ENCODE measurements at regions not wholly inside any gene's neighbourhood (a gene's known extent, or its start where the extent isn't known, plus 50 kb on each side); places are given as distances from the start of the nearest gene placed in this dataset.

DNA sequence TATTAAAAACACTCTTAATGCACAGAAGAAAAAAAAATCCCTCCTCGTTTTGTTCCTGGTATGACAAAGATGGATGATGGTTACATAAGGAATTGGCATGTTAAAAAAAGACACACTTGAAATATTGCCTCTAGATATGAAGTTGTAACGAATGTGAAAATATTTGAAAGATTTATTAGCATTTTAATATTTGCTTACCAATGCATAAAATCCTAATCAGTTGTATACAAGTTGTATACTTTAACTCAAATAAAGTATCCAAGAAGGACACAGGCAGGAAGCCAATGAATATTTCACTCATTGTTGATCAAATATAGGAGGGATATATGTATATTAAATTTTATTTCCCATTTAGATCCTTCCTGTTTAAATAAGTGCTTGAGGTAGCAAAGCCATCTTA lies 850.8 kb upstream of the RBFOX1 start:
- TF ChIP-seq SUZ12 (IDR thresholded peaks at IDR 0.05; ENCODE audit: extremely low read depth, insufficient read depth, insufficient read length) (no peak), YY1 (IDR thresholded peaks at IDR 0.05; ENCODE audit: insufficient read depth, insufficient read length) (no peak)
